Stimulated activated naive CD8-positive, alpha-beta T cell treated with anti-CD3 and anti-CD28 coated beads, Interleukin-15, amount 100 ng/mL, for 72 hours (primary cell): ENCODE measurements at regions not wholly inside any gene's neighbourhood (a gene's known extent, or its start where the extent isn't known, plus 50 kb on each side); places are given as distances from the start of the nearest gene placed in this dataset.

Experiments used
- ATAC-seq: fragments of 150-1000 bp; cut with Tn5 transposase; 2 replicates; pipeline ENCODE4 v1.10.0; 2021; ENCODE audit warnings: mild to moderate bottlenecking, moderate library complexity
- DNase-seq, 2 donors: peaks; one replicate each; pipeline ENCODE4 v3.0.0; 2021 to 2022
- H3K27ac Mint-ChIP-seq, 2 donors: one replicate each; pipeline ENCODE4 v1.8.0; 2022; ENCODE audit warnings: mild to moderate bottlenecking in 2 of 2, mixed read lengths in 2 of 2, moderate library complexity in 2 of 2
- H3K27me3 Mint-ChIP-seq: one replicate; pipeline ENCODE4 v1.8.0; 2022; ENCODE audit warnings: mixed read lengths
- H3K4me1 Mint-ChIP-seq: one replicate; pipeline ENCODE4 v1.8.0; 2022; ENCODE audit warnings: mild to moderate bottlenecking, mixed read lengths
- H3K4me3 Mint-ChIP-seq, 2 donors: one replicate each; pipeline ENCODE4 v1.8.0; 2022; ENCODE audit warnings: mild to moderate bottlenecking in 2 of 2, mixed read lengths in 2 of 2, moderate library complexity in 1 of 2
- H3K9me3 Mint-ChIP-seq, 2 donors: one replicate each; pipeline ENCODE4 v1.8.0; 2022; ENCODE audit warnings: mixed read lengths in 2 of 2

DNA sequence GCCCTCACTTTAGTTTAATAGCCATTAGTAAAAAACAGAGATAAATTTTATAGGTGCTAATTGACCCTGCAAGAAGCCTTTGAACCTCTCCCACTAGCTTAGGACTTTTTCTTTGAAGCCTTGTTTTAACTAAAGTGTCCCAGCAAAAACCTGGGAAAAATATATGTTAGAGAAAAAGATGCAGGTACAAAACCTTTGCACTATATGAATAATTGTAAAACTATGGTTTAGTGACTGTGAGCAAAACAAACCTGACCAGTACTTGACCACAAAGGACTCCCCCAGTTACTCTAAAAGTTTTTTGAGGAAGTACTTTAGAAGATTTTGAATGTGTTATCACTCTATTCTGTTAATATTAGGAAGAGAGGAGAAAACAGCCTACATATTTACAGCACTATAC is 123.3 kb upstream of the TP63 start:
- Mint-ChIP-seq H3K9me3 (no peaks in the 10 kb centered on the region), H3K4me3 (no peak overlapping the region), H3K27ac (peak overlapping the region in 1 of 2 donors; percentile 2), H3K27me3 (peaks cover 15% of the 10 kb centered on the region), H3K4me1 (peaks cover 4% of the 10 kb centered on the region)
- ATAC-seq (no peak), DNase-seq (no peak)

DNA sequence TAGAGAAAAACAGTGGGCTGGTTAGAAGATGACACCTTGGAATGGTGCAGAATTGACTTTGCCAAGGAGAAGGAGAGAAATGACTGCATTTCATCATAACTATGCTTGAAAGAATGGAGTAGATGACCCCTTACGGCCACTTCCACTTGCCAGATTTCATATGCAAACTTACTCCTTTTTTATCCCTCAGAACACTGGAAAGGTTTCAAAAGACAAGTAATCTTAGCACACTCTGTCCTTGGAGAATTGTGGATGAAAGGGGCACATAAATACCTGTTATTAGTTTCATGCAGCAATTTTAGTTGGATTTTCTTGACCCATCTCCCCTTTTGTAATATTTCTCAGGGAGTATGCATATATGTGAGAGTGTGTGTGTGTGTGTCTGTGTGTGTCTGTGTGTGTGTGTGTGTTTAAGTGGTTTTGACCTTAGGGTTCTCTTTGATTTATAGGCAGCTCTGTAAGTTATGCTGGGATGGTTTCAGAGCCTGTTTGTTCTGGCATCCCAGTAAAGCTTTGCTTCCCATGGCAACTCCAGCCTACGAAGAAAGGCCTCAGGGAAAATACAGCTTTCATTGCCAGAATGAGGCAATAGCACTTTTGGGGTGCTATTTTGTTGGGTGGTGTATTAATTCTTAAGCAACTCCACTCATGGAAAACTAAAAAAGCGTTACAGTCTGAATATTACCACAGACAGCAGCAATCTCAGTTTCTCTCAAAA is 122.2 kb upstream of the TP63 start:
- peaks cover 0 to 2% of the 10 kb centered on the region in 2 donors for H3K9me3 Mint-ChIP-seq
- no peak overlapping the region for H3K4me3 Mint-ChIP-seq
- DNase-seq (no peak), ATAC-seq (no peak)
- H3K27ac Mint-ChIP-seq = no peak overlapping the region
- H3K27me3 Mint-ChIP-seq = peaks cover 15% of the 10 kb centered on the region
- no peaks in the 10 kb centered on the region for H3K4me1 Mint-ChIP-seq

- H3K9me3 Mint-ChIP-seq = peaks cover 0 to 14% of the 10 kb centered on the region in 2 donors
- ATAC-seq (no peak), DNase-seq (no peak)
- H3K4me3 Mint-ChIP-seq = no peak overlapping the region
- no peak overlapping the region for H3K27ac Mint-ChIP-seq
- H3K4me1 Mint-ChIP-seq = no peaks in the 10 kb centered on the region
- peaks cover 15% of the 10 kb centered on the region for H3K27me3 Mint-ChIP-seq
These were observed 119.2 kb upstream of the TP63 start for GRCh38 chr3:189512039-189512438.

DNA sequence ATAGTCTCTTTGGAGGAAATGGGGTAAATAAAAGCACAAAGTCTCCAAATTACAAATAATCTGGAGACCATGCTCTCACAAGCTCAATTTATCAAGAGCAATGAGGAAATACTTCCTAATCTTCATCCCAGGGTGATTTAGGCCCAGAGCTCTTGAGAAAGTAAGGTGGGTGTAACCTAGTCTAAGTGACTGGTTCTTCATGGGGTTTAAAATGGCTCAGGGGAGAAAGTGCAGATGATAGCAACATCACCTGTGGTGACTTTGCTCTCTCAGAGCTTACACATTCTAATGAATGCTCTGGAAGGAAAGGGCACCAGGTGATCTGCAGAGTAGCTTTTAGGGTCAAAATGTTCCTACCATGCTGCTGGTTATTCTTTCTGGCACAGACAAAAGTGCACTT is 118.4 kb upstream of the TP63 start:
- peaks cover 0 to 22% of the 10 kb centered on the region in 2 donors for H3K9me3 Mint-ChIP-seq
- no peak for ATAC-seq
- no peak overlapping the region for H3K4me3 Mint-ChIP-seq
- H3K27me3 Mint-ChIP-seq = peaks cover 15% of the 10 kb centered on the region
- no peak for DNase-seq
- no peak overlapping the region for H3K27ac Mint-ChIP-seq
- no peaks in the 10 kb centered on the region for H3K4me1 Mint-ChIP-seq

- Mint-ChIP-seq H3K4me1 (no peaks in the 10 kb centered on the region), H3K4me3 (no peak overlapping the region)
- no peak for ATAC-seq
These were observed 117.7 kb upstream of the TP63 start for GRCh38 chr3:189513281-189514117.

GRCh38 chr3:189516039-189516438 is 115.2 kb upstream of the TP63 start:
- Mint-ChIP-seq H3K4me3 (no peak overlapping the region), H3K27ac (no peak overlapping the region), H3K27me3 (no peaks in the 10 kb centered on the region), H3K4me1 (no peaks in the 10 kb centered on the region), H3K9me3 (peaks cover 14 to 42% of the 10 kb centered on the region in 2 donors)
- no peak for ATAC-seq
- no peak for DNase-seq

More at GRCh38 chr3:189513281-189514117, 117.7 kb upstream of the TP63 start:
- Mint-ChIP-seq H3K27me3 (peaks cover 10% of the 10 kb centered on the region), H3K9me3 (peaks cover 0 to 29% of the 10 kb centered on the region in 2 donors), H3K27ac (no peak overlapping the region)
- DNase-seq = no peak

DNA sequence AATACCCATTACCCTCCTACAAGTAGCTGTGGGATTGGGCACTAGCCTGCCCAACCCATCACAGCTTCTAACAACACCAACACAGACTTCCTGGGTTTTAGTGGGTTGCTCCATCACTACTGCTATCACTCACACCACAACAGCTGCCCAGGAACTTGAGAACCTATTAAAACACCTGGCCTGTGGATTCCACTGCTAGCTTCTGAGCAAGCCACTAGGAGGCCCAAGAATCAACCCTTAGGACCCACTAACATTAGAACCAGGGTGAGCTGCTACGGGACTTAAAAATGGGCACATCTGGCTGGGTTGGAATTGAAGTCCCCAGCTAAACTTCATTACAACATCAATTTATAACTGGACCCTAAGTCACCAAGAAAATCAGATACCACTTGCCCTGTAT is 113.2 kb upstream of the TP63 start:
- ATAC-seq (no peak), DNase-seq (no peak)
- no peak overlapping the region for H3K27ac Mint-ChIP-seq
- no peaks in the 10 kb centered on the region for H3K27me3 Mint-ChIP-seq
- H3K4me1 Mint-ChIP-seq = no peaks in the 10 kb centered on the region
- peaks cover 15 to 42% of the 10 kb centered on the region in 2 donors for H3K9me3 Mint-ChIP-seq
- no peak overlapping the region for H3K4me3 Mint-ChIP-seq

GRCh38 chr3:189519458-189519857 is 111.7 kb upstream of the TP63 start:
- H3K4me1 Mint-ChIP-seq = no peaks in the 10 kb centered on the region
- H3K4me3 Mint-ChIP-seq = no peak overlapping the region
- H3K9me3 Mint-ChIP-seq = peaks cover 15 to 36% of the 10 kb centered on the region in 2 donors
- no peak overlapping the region for H3K27ac Mint-ChIP-seq
- no peak for ATAC-seq
- no peak for DNase-seq
- no peaks in the 10 kb centered on the region for H3K27me3 Mint-ChIP-seq

GRCh38 chr3:189529468-189529867 is 101.7 kb upstream of the TP63 start:
- Mint-ChIP-seq H3K27ac (peak overlapping the region in 1 of 2 donors; percentile 79), H3K27me3 (no peaks in the 10 kb centered on the region), H3K4me1 (peaks cover 19% of the 10 kb centered on the region), H3K4me3 (peak overlapping the region in 1 of 2 donors; percentile 10), H3K9me3 (peaks cover 6 to 17% of the 10 kb centered on the region in 2 donors)
- ATAC-seq (peak; percentile 94), DNase-seq (no peak)

DNA sequence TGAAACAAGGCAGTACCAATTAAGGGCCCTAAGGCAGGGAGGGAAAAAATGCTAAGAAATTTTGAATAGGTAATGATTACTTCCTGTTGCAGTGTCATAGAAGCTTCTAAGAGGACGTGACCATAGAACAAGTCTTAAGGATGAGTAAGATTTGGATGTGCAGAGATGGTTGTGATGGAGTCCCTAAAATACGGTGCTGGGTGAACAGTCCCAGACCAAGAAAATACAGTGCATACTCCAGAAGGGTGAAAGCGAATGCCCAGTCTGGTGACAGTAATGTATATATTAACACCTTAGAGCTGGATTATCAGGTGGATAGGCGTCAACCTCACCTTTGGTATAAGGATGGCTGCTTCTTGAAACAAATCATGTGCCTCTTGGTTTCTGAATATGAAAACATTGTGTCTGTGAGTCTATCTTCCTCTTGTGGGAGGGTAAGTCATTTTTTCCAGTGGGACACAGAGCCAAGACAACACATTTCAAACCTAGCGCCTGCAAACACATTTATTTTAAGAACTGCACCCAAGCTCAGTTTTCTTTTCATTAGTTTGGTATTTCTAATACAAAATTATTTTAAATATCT is 101.2 kb upstream of the TP63 start:
- peak; percentile 15 to 28 for DNase-seq
- H3K4me3 Mint-ChIP-seq = peak overlapping the region in 1 of 2 donors; percentile 10

DNA sequence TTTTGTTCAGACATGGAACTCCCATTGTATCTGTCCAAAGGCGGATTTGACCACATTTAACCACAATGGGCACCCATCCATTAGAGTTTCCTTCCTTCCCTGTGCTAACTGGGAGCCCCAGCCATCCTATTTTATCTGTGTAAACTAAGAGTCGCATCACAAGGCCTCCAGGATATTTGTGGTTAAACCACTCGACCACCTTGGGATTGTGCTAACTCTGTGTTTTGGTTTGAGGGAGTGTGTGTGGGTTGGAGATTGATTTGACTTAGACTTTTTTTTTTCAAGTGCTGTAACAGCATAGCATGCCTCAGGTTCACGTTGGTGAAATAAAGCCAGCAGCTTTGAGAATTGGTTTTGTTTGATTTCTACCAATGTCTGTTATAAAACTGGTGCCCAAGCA is 100.4 kb upstream of the TP63 start:
- peaks cover 19% of the 10 kb centered on the region for H3K4me1 Mint-ChIP-seq
- peak overlapping the region in 1 of 2 donors; percentile 80 for H3K4me3 Mint-ChIP-seq
- ATAC-seq (no peak), DNase-seq (peak in 1 of 2 donors; percentile 30)
- H3K27ac Mint-ChIP-seq = peak overlapping the region; percentile 5 to 82
- H3K27me3 Mint-ChIP-seq = no peaks in the 10 kb centered on the region
- H3K9me3 Mint-ChIP-seq = peaks cover 3 to 6% of the 10 kb centered on the region in 2 donors

More for the DNA sequence above, 101.2 kb upstream of the TP63 start:
- Mint-ChIP-seq H3K27ac (peak overlapping the region in 1 of 2 donors; percentile 79), H3K4me1 (peaks cover 19% of the 10 kb centered on the region), H3K9me3 (peaks cover 6 to 14% of the 10 kb centered on the region in 2 donors), H3K27me3 (no peaks in the 10 kb centered on the region)
- peak; percentile 80 for ATAC-seq

DNA sequence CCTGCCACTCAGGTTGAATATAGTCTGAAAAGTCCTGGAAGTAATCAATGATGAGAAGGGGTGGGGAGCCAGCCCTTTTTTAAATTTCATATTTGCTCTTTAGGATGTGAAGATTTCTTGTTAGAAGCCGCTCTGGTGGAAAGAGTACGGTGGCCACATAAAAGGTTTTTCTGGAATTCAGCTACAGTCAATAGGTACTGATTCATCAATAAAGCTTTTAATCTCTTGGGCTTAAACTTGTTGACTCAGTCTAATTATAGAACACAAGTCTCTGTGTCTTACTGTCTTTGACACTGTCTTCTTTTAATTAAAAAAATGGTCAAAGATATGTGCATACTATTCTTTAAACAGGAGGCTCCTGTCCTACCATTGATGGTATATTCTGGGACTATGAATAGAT is 99.9 kb upstream of the TP63 start:
- peaks cover 19% of the 10 kb centered on the region for H3K4me1 Mint-ChIP-seq
- no peak for DNase-seq
- no peak overlapping the region for H3K27ac Mint-ChIP-seq
- no peak overlapping the region for H3K4me3 Mint-ChIP-seq
- ATAC-seq = no peak
- no peaks in the 10 kb centered on the region for H3K27me3 Mint-ChIP-seq
- H3K9me3 Mint-ChIP-seq = peaks cover 0 to 1% of the 10 kb centered on the region in 2 donors

- Mint-ChIP-seq H3K27ac (no peak overlapping the region), H3K9me3 (peaks cover 7% of the 10 kb centered on the region in 2 donors), H3K27me3 (no peaks in the 10 kb centered on the region), H3K4me1 (peaks cover 33% of the 10 kb centered on the region), H3K4me3 (no peak overlapping the region)
- DNase-seq (no peak), ATAC-seq (no peak)
These were observed 96.7 kb upstream of the TP63 start for GRCh38 chr3:189534531-189534930.

GRCh38 chr3:189537135-189537534 is 94.1 kb upstream of the TP63 start:
- H3K27ac Mint-ChIP-seq = no peak overlapping the region
- H3K4me1 Mint-ChIP-seq = peaks cover 15% of the 10 kb centered on the region
- DNase-seq (no peak), ATAC-seq (peak; percentile 37)
- H3K4me3 Mint-ChIP-seq = no peak overlapping the region
- H3K27me3 Mint-ChIP-seq = peaks cover 4% of the 10 kb centered on the region
- peaks cover 7 to 10% of the 10 kb centered on the region in 2 donors for H3K9me3 Mint-ChIP-seq

DNA sequence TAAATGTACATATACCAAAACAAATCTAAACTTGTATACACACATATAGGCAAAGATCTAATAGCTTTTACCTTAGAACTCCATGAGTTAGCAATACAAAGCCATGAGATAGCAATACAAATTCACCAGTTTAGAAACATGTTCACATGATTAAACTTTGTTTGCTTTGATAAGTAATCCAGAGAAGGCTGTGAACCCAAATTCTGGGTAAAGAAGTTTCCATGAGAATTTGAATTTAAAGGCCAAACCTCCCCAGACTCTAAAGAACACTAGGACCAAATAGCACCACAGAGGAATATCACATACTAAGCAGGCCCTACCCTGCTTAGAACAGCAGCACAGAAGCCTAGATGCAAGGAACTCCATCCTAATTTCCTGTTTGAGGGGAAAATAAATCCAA is 83.7 kb upstream of the TP63 start:
- H3K4me3 Mint-ChIP-seq = no peak overlapping the region
- no peaks in the 10 kb centered on the region for H3K4me1 Mint-ChIP-seq
- H3K9me3 Mint-ChIP-seq = peaks cover 44 to 49% of the 10 kb centered on the region in 2 donors
- DNase-seq (no peak), ATAC-seq (no peak)
- peaks cover 2% of the 10 kb centered on the region for H3K27me3 Mint-ChIP-seq
- no peak overlapping the region for H3K27ac Mint-ChIP-seq

- peaks cover 44 to 48% of the 10 kb centered on the region in 2 donors for H3K9me3 Mint-ChIP-seq
- no peak for ATAC-seq
- no peaks in the 10 kb centered on the region for H3K27me3 Mint-ChIP-seq
- no peak for DNase-seq
- no peaks in the 10 kb centered on the region for H3K4me1 Mint-ChIP-seq
- H3K27ac Mint-ChIP-seq = peak overlapping the region in 1 of 2 donors; percentile 19
- H3K4me3 Mint-ChIP-seq = no peak overlapping the region
These were observed 83.1 kb upstream of the TP63 start for GRCh38 chr3:189548053-189548452.
